ENCODE measurements at regions not wholly inside any gene's neighbourhood (a gene's known extent, or its start where the extent isn't known, plus 50 kb on each side); places are given as distances from the start of the nearest gene placed in this dataset.

- Mint-ChIP-seq H3K4me1 (no peaks in the 10 kb centered on the region; the same call in 2 of the 3 replicates), H3K36me3 (ENCODE audit: low read depth) (no peaks in the 10 kb centered on the region; the same call in 2 of the 3 replicates), H3K4me3 (peak overlapping the region; percentile 55; the same call in 2 of the 3 replicates), H3K9me3 (peaks cover 5% of the 10 kb centered on the region; the same call in 2 of the 3 replicates), H3K27ac (no peak overlapping the region), H3K27me3 (ENCODE audit: insufficient read depth, low read depth, poor library complexity) (peaks cover 7% of the 10 kb centered on the region)
- H2AFZ ChIP-seq = peak overlapping the region; percentile 96
- no peaks in the 10 kb centered on the region for H3K4me1 ChIP-seq (ENCODE audit: insufficient read depth)
- H3F3A ChIP-seq (replicated peaks; ENCODE audit: low read depth) = no peaks in the 10 kb centered on the region
- no peaks in the 10 kb centered on the region for H4K20me1 ChIP-seq (replicated peaks; ENCODE audit: insufficient read depth)
- no peak for TF ChIP-seq ZNF114 (CRISPR knock-in tag; IDR thresholded peaks at IDR 0.05)
- peak; percentile 66 to 80 for TF ChIP-seq CTCF (conservative IDR thresholded peaks at IDR 0.05; ENCODE audit: low read depth in 2 of 2)
- H3K79me2 ChIP-seq (replicated peaks; ENCODE audit: insufficient read depth) = no peaks in the 10 kb centered on the region
- no peak overlapping the region for H3K4me2 ChIP-seq
- H3K9me2 ChIP-seq (ENCODE audit: insufficient read depth) = peaks cover 9% of the 10 kb centered on the region
- no peaks in the 10 kb centered on the region for H3K36me3 ChIP-seq (ENCODE audit: insufficient read depth)
- no peak overlapping the region for H3K4me3 ChIP-seq
- DNase-seq (ENCODE audit: low spot score) = peak; percentile 79
- no peaks in the 10 kb centered on the region for H3K27me3 ChIP-seq (ENCODE audit: insufficient read depth)
- no peak overlapping the region for H3K27ac ChIP-seq (ENCODE audit: low read depth)
- peak; percentile 77 for ATAC-seq
Measured at GRCh38 chr2:104976603-104977120, 61.2 kb upstream of the MRPS9 start.

- no peaks in the 10 kb centered on the region; the same call in 2 of the 3 replicates for H3K36me3 Mint-ChIP-seq (ENCODE audit: low read depth)
- Histone ChIP-seq H4K20me1 (replicated peaks; ENCODE audit: insufficient read depth) (no peaks in the 10 kb centered on the region), H3K36me3 (ENCODE audit: insufficient read depth) (no peaks in the 10 kb centered on the region), H3K4me1 (ENCODE audit: insufficient read depth) (no peaks in the 10 kb centered on the region), H3F3A (replicated peaks; ENCODE audit: low read depth) (no peaks in the 10 kb centered on the region), H3K4me2 (no peak overlapping the region), H3K27me3 (ENCODE audit: insufficient read depth) (no peaks in the 10 kb centered on the region), H3K9me2 (ENCODE audit: insufficient read depth) (peaks cover 8% of the 10 kb centered on the region), H3K4me3 (no peak overlapping the region), H2AFZ (no peak overlapping the region), H3K27ac (ENCODE audit: low read depth) (no peak overlapping the region), H3K79me2 (replicated peaks; ENCODE audit: insufficient read depth) (no peaks in the 10 kb centered on the region)
- H3K9me3 Mint-ChIP-seq = peaks cover 5% of the 10 kb centered on the region; the same call in 2 of the 3 replicates
- H3K27ac Mint-ChIP-seq = no peak overlapping the region
- H3K4me1 Mint-ChIP-seq = no peaks in the 10 kb centered on the region; the same call in 2 of the 3 replicates
- H3K27me3 Mint-ChIP-seq (ENCODE audit: insufficient read depth, low read depth, poor library complexity) = peaks cover 4% of the 10 kb centered on the region
- H3K4me3 Mint-ChIP-seq = no peak overlapping the region
- DNase-seq (ENCODE audit: low spot score) (no peak), ATAC-seq (no peak)
- TF ChIP-seq NANOG (IDR thresholded peaks at IDR 0.05; ENCODE audit: borderline replicate concordance) (no peak), CREB1 (CRISPR knock-in tag; IDR thresholded peaks at IDR 0.05; ENCODE audit: low read depth) (no peak), EZH2 (IDR thresholded peaks at IDR 0.05; ENCODE audit: low read depth, unreplicated experiment) (no peak), JUNB (IDR thresholded peaks at IDR 0.05; ENCODE audit: unreplicated experiment) (no peak), ZNF331 (CRISPR knock-in tag; IDR thresholded peaks at IDR 0.05; ENCODE audit: low read depth) (no peak), POLR2AphosphoS5 (IDR thresholded peaks at IDR 0.05; ENCODE audit: low read depth) (no peak), REST (IDR thresholded peaks at IDR 0.05; ENCODE audit: unreplicated experiment) (no peak), ETS1 (IDR thresholded peaks at IDR 0.05) (no peak), STAT1 (IDR thresholded peaks at IDR 0.05; ENCODE audit: unreplicated experiment) (no peak), EZH2phosphoT487 (IDR thresholded peaks at IDR 0.05; ENCODE audit: unreplicated experiment) (no peak), CTCF (conservative IDR thresholded peaks at IDR 0.05; ENCODE audit: low read depth in 2 of 2) (no peak), ZNF114 (CRISPR knock-in tag; IDR thresholded peaks at IDR 0.05) (no peak)
Measured at GRCh38 chr2:104977958-104978357, 59.9 kb upstream of the MRPS9 start.

Data from GM23338 (cell line).